GM18498 (cell line): ENCODE measurements at regions not wholly inside any gene's neighbourhood (a gene's known extent, or its start where the extent isn't known, plus 50 kb on each side); places are given as distances from the start of the nearest gene placed in this dataset.
"Not testable (repeated sequence)": the region's sequence is repeated elsewhere in the genome, so short reads cannot be mapped to it uniquely, and the experiment has no call there.

Source experiments
- ATAC-seq: cut with Tn5 transposase; IDR thresholded peaks from one replicate; pipeline ENCODE4 v1.9.1; 2021; ENCODE audit warnings: mild to moderate bottlenecking, moderate library complexity; ENCODE audit not compliant: unreplicated experiment

- ATAC-seq, result not testable (repeated sequence)
Measured at GRCh38 chr16:29248306-29248939, 158.1 kb downstream of the NPIPB11 start.

- ATAC-seq, result not testable (repeated sequence)
Measured at GRCh38 chr16:29246091-29246490, 160.4 kb downstream of the NPIPB11 start.

GRCh38 chr16:29237971-29238370, 168.5 kb downstream of the NPIPB11 start:
- no peak for ATAC-seq

GRCh38 chr16:29237495-29237894, 169.0 kb downstream of the NPIPB11 start:
- ATAC-seq, result not testable (repeated sequence)

GRCh38 chr16:29237023-29237422, 169.5 kb downstream of the NPIPB11 start:
- ATAC-seq, result not testable (repeated sequence)

- ATAC-seq, result not testable (repeated sequence)
Measured at GRCh38 chr16:29235836-29236370, 170.6 kb downstream of the NPIPB11 start.

GRCh38 chr16:29234536-29235275, 171.8 kb downstream of the NPIPB11 start:
- not testable (repeated sequence) for ATAC-seq

- not testable (repeated sequence) for ATAC-seq
Measured at GRCh38 chr16:29233705-29234404, 172.7 kb downstream of the NPIPB11 start.

- no peak for ATAC-seq
Measured at GRCh38 chr16:29232811-29233704, 173.5 kb downstream of the NPIPB11 start.

- ATAC-seq, result not testable (repeated sequence)
Measured at GRCh38 chr16:29232160-29232705, 174.3 kb downstream of the NPIPB11 start.

- ATAC-seq, result no peak
Measured at GRCh38 chr16:29231244-29231643, 175.3 kb downstream of the NPIPB11 start.

- no peak for ATAC-seq
Measured at GRCh38 chr16:29230671-29231096, 175.8 kb downstream of the NPIPB11 start.

- not testable (repeated sequence) for ATAC-seq
Measured at GRCh38 chr16:29230006-29230668, 176.4 kb downstream of the NPIPB11 start.

GRCh38 chr16:29229616-29230005, 176.9 kb downstream of the NPIPB11 start:
- not testable (repeated sequence) for ATAC-seq

- ATAC-seq, result not testable (repeated sequence)
Measured at GRCh38 chr16:29228664-29229611, 177.6 kb downstream of the NPIPB11 start.

- not testable (repeated sequence) for ATAC-seq
Measured at GRCh38 chr16:29227751-29228663, 178.5 kb downstream of the NPIPB11 start.

GRCh38 chr16:29226782-29227181, 179.7 kb downstream of the NPIPB11 start:
- no peak for ATAC-seq
